Hematopoietic multipotent progenitor cell (in vitro differentiated cells): ENCODE measurements at regions not wholly inside any gene's neighbourhood (a gene's known extent, or its start where the extent isn't known, plus 50 kb on each side); places are given as distances from the start of the nearest gene placed in this dataset.

Experiments used
- DNase-seq, 3 donors: peaks; one replicate each; pipeline ENCODE4 v3.0.0-alpha.2; 2011 to 2015; ENCODE audit warnings: low read depth in 2 of 3, low spot score in 2 of 3

DNA sequence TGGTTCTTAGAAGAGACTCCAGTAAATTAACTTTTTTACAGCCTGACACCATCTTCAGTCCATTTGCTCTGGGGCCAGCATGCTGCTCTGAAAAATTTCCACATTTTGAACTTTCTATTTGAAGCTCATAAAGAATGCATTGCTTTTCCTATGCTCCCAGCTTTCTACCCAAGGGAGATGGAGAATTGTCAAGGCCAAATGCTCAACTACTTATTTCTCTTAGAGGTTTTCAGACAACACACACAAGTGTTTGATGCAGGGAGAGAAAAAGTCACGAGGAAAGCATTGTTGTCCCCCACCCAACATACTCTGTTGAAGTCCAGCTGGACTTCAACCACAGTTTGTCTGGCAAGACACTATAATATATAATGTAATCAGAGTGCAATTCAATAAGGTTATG is 100.3 kb upstream of the CADPS start:
- DNase-seq = no peak

DNA sequence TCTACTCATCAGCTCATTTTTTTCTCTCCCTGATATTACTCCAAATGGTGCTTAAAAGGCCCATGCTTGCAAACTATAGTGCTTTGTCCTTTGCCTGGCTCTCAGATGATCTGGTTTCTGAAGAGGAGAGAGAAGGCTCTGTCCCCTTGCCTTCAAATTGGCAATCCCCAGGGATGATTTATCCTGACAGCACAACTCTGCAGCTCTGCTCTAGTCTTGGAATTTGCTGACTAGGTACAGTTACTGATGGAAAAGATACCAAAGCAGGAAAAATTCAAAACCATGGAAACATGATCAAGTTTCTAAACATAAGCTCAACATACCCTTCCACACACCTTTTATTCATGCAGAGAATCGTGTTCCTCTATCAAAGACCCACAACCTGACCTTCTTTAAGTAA is 106.7 kb upstream of the CADPS start:
- DNase-seq = no peak

DNA sequence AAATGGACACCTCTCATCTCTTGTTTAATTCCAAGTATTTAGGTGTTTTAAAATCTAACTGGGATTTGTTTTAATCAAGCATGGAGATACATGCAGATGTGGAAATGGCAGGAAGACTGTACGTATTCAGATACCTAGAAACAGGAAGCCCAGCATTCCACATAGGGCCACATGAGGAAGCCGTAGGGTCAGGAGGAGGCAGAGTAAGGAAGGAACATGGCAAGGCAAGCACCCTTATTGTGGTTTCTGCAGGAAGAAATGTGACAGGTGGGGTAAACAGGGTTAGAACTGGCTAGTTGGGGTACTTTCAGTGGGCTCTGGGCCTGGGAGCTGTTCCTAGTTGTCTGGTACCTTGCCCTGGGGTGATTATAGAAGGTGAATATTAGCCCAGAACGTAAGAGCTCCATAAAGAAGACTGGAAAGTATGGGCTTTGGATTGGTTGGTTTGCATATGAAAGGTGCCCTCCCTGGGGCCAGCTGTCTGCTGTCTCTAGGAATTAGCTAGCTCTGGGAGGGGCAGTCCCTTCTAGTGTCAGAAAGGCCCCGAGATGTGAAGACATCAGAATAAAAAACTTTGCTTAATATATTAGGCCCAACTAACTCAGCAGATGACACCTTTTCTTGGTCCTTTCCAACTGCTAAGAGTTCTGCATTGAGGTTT is 107.7 kb upstream of the CADPS start:
- DNase-seq = no peak

DNA sequence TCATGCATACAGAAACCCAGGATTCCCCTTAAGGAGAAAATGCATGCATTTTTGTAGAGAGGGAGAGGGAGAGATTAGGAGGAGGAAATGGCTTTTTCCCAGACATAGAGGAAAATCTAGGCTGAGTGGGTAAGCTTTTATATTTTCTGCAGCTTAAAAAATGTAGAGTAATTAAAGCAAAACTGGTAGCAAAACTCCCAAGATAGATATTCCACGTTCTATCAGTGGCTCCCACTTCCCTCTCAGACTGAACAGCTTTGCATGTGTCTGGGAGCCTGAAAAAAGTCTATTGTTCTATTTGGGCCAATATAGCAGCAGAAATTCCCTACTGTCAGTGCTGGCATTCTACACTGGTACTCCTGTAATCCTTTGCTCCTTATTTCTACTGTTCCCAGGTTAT is 110.8 kb upstream of the CADPS start:
- DNase-seq = no peak

DNA sequence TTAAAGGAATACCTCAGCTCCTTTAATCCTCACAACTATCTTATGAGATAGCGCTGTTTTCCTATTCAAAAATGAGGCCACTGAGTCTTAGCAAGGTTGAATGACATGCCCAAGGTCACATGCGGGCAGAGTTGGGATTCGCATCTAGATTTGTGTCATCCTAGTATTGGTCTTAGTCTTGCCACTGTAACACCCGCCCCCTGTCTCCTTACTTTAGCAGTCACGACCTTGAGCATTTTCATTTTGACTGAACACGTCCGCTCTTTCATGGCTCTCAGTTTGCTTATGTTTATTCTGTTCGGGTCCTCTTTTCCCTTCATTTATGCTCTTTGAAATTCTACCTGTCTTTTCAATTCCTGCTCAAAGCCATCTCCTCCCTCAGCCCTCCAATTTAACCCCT is 112.5 kb upstream of the CADPS start:
- no peak for DNase-seq

DNA sequence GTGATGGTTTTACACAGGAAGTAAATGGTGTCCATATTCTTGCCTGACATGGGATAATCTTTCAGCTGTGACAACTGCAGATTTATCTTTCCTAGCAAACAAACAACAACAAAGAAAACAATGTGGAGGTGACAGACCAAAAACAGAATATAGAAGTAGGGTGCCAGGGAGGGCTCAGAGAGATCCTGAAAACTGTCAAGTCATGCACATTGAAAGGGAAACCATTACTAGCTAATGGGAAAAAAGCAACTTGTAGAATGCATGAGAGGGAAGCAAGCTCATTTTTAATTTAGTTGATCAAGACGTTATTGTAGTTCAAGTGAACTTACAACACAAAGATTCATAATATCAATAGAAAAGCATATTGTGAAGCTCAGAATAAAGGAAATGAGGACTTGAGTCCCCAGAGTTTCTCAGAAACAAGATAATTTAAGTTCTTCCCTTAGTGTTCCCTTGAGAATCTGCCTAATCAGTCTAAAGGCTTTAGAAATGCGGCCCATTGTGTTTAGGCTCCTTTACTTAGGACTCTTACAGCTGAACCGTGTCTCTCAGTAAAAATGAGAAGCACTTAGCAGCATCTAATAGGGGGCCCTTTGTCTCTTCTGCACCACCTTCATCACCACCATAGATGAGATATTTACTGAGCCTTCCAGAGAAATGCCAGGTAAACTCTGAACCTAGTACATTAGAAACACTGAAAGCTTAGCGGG is 115.6 kb upstream of the CADPS start:
- no peak for DNase-seq

DNA sequence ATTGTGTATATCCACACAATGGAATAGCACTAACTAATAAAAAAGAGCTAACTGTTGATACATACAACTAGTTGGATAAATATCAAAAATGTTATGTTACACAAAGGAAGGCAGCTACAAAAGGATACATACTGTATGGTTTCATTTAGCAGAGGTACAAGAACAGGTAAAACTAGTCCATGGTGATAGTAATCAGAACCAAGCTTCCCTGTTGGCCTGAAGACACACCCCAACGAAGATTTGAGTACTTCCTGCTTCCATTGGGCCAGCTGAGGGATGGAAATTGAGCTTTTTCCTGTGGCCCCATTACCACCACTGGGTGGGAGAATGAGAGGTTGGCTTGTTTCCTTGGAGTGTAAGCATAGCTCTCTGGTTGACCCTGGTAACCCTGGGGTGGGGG is 117.3 kb upstream of the CADPS start:
- DNase-seq = no peak

DNA sequence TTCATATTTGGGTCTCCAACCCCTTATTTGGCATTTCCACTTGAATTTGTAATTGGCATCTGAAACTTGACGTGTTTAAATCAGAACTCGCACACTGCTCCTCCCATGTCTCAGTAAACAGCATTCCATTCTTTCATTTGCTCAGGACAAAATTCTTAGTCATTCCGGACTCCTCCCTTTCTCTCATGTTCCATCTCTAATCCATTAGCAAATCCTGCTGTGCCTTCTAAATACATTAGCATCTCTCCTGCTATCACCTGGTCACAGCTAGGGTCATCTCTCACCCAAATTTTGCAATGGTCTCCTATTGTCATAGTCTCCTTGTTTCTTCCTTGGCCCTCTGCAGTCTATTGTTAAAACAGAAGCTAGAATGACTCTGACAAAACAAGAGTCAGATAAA is 119.9 kb upstream of the CADPS start:
- no peak for DNase-seq

DNA sequence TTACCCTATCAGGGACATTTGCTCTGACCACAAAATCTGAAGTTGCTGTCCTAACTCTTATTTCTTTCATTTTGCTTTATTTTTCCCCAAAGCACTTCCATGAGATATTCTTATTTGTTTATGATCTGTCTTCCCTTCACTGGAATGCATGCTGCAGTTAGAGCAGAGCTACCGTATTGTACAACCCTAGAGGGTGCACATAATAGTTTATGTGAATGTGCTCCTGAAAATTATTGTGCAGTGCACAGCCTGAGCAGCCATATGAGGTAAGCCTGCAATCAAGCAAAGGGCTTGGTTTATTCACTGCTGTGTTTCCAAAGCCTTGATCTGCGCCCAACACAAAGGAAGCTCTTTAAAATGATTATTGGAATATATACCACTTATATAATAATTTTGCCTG is 120.3 kb upstream of the CADPS start:
- DNase-seq = no peak

DNA sequence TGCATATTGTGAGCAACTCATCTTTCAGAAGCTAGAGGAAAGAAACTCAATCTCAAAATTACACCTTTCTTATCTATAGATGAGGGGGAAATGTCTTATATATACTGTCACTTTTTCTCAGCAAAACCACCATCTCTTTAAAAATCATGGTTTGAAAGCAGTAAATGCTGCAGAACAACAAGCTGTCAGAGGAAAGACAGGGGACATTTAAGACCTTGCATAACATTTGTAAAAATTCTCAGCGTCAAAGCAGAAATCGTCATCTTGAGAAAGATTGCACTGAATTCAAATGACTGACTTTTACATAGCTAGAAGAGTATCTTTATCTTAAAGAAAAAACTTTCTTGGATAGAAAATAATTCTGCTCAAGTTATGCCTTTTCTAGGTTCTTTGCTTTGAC is 122.2 kb upstream of the CADPS start:
- no peak for DNase-seq

DNA sequence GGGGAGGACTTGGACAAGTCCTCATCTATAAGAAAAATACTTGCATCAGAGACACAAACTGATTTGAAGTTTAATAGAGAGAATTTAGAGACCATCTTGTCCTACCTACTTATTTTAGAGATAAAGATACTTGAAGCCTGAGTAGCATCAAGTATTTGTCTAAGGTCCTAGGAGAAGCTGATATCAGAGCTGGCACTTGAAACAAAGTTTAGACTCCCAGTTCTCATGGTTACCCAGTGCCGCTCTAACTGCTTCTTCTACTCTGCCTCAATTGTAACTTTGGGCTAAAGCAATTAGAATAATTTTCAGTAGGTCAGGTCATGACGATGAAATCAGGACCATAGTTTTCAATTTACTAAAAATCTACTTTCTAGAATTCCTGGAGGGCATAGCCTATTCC is 123.9 kb upstream of the CADPS start:
- no peak for DNase-seq

DNA sequence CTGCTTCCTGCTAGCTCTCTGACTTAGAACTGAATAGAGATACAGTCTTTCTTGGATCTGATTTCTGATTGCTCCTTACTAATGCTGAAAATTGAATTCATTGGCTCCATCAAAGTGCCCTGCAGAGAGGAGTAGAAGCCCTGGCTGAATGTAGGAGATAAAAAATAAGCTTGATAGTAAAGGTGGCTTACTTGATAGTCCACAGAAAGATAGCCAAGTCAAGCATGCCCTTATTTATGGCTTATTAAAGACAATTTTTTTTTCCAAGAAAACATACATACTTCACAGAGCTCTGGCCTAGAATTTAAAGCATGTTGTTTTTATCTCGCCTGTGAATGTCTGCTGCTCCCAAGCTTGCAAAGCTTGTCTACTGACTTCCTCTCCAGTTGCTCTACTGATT is 124.6 kb upstream of the CADPS start:
- no peak for DNase-seq

DNA sequence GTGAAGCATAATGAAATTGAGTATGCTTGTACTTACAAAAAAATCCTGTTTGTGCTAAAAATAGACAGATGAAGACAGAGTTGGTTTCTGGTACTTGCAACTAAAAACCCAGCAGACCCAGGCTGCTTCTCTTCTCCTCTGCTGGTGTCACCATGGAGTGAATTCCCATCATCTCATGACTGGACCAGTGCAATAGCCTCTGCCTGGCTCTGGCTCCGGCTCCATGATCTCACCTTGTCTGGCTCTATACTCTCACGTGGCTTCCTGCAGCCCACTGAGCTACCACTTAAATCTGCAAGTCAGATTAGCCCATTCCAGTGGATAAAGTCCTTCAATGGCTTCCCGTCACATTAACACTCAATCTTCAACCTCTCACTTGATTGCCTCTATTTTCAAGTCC is 129.2 kb upstream of the CADPS start:
- DNase-seq = no peak

DNA sequence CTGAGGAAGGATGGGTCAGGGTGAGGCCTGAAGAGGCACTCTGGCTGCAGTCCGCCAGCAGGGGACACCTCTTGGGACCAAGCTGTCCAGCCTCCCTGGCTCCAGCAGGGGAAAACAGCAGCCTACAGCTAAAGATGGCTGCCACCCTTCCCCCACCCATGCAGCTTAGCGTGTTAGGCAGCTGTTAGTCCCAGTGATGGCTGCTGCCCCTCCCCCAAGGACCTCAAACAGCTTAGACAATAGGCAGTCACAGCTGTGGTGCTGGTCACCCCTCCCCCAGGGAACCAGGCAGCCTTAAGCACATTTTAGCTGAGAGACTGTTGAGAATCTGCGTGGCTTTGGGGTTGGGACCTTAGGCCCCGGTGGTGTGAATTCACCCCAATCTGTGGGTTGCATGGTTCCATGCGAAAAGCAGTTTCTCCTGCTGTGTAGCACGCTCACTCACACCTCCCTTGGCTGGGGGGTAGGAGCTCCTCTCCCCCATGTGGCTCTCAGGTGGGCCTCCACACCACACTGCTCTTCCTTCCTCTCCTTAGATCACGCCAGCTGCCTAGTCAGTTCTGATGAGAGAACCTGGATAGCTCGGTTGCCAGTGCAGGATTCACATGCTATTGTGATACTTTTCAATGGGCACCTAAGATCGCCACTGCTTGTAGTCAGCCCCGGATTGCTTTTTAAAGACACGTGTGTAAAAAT is 140.5 kb upstream of the CADPS start:
- DNase-seq = no peak

DNA sequence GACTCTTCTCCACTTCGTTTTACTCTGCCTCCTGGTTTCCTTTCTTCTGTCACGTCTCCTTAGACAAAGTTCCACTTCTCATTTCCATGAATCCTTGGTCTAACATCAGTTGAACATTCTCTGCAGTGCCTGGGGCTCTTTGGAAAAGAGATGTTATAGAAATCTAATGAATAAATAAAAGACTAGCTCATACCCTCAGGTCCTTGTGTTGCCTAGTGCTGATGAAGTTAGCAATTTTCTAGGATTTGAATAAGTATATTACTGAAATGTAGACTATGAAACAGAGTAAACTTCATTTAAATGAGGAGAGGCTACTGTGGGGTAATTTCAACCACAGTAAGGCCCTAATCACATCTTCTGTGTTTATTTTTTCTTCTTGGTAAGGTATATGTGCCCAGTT is 146.9 kb upstream of the CADPS start:
- no peak for DNase-seq

DNA sequence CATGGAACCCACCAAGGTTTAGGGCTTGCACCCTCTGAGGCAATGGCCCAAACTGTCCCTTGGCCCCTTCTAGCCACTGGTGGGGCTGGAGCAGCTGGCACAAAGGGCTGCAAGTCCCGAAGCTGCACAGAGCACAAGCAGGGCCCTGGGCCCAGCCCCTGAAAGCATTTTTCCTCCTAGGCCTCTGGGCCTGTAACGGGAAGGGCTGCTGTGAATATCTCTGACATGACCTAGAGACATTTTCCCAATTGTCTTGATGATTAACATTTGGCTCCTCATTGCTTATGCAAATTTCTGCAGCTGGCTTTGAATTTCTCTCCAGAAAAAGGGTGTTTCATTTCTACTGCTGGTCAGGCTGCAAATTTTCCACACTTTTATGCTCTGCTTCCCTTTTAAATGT is 151.5 kb upstream of the CADPS start:
- no peak for DNase-seq

DNA sequence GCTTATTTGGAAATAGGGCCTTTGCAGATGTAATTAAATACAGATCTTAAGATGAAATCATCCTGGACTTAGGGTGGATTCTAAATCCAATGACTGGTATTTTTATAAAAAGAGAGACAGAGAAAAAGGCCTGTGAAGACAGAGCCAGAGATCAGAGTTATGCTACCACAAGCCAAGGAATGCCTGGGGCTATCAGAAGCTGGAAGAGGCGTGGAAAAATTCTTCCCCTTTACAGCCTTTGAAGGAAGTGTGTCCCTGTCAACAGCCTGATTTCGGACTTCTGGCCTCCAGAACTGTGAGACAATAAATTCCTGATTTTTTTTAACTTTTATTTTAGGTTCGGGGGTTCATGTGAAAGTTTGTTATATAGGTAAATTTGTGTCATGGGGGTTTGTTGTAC is 154.1 kb upstream of the CADPS start:
- no peak for DNase-seq

DNA sequence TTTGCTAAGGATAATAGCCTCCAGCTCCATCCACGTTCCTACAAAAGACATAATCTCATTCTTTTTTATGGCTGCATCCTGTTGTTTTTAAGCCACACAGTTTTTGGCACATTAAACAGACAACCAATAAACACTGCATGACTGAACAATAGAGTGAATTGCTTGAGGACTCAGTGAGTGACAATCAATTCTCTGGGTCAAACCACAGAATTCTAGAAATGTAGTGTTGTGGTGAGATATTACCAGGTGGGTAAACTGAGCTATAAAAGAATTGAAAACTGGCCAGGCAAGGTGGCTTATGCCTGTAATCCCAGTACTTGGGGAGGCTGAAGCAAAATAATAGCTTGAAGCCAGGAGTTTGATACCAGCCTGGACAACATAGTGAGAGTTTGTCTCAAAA is 154.7 kb upstream of the CADPS start:
- DNase-seq = no peak

DNA sequence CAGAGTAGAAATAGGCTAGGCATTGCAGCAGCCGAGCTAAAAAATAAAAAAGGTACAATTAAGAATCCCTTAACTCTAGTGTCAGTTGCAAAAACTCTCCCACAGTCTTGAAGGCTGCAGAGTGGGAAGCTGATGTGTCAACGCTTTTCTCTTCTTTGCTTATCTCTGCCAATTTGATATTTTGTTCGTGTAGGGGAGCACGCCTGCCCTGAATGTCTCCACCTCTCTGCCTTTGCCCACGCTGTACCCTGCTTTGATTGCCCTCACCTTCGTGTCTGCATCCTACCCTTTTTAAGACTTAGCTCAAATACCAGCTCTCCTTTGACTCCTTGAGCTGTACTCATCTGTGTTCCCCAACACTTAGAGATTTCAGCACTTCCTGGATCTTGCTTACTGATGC is 155.4 kb upstream of the CADPS start:
- no peak for DNase-seq

DNA sequence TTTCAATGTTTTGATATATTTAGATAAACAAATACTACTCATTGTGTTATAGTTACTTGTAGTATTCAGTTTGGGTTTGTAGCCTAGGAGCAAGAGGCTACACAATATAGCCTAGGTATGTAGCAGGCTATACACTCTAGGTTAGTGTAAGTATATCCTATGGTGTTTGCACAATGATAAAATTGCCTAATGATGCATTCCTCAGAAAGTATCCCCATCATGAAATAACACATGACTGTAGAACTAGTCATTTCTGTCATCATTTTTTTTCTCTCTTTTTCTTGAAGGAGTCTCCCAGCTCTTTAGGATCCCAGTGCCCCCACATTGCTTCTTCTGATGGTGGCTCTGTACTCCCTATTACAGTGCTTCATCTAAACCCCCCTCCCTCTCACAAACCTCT is 157.7 kb upstream of the CADPS start:
- DNase-seq = no peak

DNA sequence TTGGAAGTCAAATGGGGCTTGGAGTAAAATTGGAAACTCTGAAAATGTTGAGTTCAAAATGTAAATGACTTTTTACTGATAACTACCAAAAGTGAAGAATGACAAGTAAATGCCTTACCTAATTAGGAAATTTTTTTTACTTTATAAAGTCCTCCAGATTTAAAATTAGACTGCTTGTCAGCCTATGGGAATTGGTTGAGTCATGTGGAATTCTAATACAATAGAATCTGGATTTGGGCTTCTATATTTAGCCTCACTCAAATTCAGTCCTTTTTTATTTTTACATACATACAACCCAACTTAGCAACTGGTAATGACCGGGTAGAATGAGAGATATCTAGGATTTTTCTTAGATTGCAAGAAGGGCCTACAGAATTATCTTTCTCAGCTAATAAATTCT is 158.9 kb upstream of the CADPS start:
- no peak for DNase-seq

DNA sequence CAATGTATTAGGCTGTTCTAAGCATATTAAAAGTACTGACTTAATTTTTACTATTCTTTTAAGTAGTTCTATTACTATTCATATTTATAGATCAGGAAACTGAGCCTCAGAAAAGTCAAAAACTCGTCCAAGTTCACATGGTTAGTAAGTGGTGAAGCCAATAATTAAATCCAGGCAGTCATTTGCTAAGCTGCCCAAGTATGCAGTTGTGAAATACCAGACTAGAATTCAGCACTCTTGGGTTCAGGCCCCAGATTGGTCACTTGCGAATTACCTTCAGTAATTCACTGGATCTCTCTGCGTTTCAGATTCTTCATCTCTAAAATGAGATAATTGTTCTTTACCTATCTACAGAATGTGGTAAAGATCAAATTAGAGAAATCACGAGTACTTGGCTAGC is 161.9 kb upstream of the CADPS start:
- no peak for DNase-seq
